GM19328 (cell line): ENCODE measurements at regions not wholly inside any gene's neighbourhood (a gene's known extent, or its start where the extent isn't known, plus 50 kb on each side); places are given as distances from the start of the nearest gene placed in this dataset.

Experiments
- ATAC-seq: cut with Tn5 transposase; IDR thresholded peaks from one replicate; pipeline ENCODE4 v1.9.1; 2021; ENCODE audit warnings: mild to moderate bottlenecking, moderate library complexity; ENCODE audit not compliant: unreplicated experiment

DNA sequence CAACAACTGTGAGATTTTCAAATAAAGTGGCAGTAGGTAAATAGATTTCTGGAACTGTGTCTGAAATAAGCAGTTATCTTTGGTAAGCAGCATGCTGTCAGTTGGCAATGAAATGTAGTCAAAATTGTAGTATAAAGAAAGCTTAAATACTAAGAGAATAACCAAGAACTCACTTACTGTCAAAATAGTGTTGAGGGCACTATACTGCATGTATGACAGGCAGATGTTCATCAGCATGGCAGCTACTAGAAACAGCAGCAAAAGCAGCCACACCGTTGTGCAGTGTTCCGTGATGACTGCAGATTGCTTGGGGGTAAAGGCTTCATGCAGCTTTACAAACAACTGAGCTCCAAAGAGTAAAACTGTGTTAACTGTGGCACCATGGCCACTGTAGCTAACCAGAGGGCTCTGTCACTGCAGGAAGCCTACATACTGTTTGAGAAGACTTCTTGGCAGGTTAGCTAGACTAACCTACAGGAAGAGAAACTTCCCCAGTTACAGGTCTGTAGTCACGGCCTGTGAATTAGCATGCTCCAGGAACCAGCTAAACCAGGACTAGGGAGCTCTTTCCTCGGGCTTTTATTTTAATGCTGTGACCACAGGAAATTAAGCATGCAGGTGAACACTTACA, 459.7 kb downstream of the TBL1XR1 start:
- ATAC-seq, result no peak

DNA sequence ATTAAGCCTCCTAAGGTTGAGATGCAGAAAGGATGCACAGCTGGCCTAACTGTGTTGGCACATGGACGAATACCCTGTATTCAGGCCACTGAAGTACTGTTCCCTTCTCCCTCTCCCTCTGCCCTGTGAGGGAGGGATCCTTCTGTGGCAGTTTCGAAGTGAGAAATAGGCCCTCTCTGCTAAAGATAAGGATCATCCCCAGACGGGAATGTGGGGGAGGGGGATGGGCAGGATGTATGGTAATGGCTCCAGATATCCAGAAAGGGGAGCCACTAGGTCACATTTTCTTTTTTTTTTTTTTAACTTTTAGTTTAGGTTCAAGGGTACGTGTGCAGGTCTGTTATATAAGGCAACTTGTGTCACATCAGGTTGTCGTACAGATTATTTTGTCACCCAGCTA, 463.1 kb downstream of the TBL1XR1 start:
- ATAC-seq, result no peak

DNA sequence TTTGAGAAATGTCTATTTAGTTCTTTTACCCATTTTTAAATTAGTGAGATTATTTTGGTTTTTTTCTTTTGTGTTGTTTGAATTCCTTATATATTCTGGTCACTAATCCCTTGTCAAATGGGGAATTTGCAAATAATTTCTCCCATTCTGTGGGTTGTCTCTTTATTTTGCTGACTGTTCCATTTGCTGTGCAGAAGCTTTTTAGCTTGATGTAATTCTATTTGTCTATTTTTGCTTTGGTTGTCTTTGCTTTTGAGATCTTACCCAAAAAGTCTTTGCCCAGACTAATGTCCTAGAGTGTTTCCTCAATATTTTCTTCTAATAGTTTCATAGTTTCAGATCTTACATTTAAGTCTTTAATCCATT, 472.9 kb downstream of the TBL1XR1 start:
- ATAC-seq, result no peak

DNA sequence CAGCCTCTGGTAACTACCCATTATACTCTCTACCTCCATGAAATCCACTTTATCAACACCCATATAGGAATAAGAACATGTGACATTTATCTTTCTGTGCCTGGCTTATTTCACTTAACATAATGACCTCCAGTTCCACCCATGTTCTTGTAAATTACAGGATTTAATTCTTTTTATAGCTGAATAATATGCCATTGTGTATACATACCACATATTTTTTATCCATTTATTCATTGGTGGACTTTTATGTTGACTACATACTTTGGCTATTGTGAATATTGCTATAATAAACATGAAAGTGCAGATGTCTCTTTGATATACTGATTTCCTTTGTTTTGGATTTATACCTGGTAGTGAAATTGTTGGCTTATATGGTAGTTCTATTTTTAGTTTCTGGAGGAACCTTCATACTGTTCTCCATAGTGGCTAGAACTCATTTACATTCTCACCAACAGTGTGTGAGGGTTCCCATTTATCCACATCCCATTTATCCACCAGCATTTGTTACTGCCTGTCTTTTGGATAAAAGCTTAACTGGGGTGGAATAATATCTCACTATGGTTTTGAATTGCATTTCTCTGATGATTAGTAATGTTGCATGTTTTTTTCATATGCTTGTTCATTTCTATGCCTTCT, 473.4 kb downstream of the TBL1XR1 start:
- ATAC-seq, result no peak

GRCh38 chr3:176714034-176714433, 483.2 kb downstream of the TBL1XR1 start:
- no peak for ATAC-seq

DNA sequence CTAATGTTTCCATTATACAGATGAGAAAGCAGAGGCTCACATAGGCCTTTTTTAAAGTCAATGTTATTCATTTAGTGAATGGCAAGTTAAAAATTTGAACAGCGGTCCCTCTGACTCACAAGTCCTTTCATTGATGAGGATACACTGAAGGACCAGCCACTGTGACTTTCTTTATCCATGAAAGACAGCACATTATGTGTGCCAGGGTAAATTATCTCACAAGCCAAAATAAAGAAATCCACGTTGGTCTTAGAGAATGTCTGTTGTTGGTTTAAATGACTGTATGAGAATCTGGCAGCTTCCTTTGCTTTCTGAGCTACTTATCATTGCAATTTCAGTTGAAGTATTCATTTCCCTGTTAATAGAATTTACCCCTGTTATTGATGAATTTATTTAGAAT, 485.1 kb downstream of the TBL1XR1 start:
- no peak for ATAC-seq

GRCh38 chr3:176699288-176699687, 498.0 kb downstream of the TBL1XR1 start:
- ATAC-seq, result no peak

DNA sequence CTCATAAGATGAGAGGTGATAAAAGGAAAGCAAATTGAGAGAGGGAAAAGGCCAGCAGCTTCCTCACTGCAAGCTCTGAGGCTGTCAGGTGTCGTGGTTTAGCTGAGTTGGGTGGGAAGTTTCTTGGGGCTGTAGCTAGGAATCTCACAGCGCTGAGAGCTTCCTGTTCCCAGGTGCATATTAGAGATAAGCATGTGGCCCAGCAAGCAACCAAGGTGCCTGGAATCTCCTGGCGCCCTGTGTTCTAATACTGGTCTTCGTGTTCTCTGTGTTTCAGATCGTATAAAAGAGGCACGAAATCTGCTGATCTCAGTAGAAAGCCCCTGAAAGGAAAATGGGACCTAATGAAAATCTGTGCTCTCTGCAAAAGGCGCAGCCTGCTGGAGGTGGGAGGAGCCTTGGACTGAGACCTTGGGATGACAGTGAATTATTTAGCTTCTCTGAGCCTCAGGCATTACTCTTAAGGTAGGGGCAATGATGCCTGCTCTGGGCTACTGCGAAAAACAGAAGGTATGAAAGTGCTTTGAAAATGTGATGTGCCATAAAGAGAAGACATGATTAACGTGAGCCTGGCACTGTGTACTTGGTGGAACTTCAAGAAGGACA, 499.9 kb downstream of the TBL1XR1 start:
- ATAC-seq, result no peak

- ATAC-seq, result no peak
These were observed 500.5 kb downstream of the TBL1XR1 start for GRCh38 chr3:176696816-176697215.

- ATAC-seq, result no peak
These were observed 504.1 kb downstream of the TBL1XR1 start for GRCh38 chr3:176692966-176693785.

DNA sequence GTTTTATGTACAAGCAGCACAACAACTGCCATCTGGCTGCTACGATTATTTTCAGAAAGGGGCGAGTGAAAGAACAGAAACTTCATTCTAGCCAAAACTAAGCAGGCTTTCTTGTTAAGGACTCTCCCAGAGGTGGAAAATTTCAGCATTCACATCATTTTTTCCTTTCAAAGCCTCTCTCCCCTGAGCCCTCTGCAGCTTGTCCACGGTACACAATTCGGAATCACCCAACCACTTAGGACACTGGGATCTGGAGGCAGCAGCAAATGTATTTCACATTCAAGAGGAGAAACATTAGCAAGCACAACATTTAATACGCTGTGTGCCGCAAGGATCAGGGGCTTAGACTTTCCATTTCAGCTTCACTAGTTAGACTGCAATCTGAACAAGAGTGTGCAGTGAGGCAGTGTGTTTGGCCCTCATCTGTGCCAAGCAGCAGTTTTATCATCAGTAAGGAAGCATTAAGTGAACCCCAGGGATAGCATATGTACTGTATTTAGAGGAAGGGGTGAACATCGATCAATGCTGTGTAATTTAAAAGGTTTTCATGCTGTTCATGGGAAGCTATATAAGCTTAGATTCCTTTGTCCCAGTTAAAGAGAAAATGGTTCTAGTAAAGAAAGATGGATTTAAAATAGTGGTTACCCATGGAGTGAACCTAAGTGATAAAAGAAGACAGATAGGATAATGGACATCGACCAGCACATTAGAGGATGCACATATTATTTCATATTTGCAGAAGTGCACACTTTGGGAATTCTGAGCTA, 504.9 kb downstream of the TBL1XR1 start:
- no peak for ATAC-seq

DNA sequence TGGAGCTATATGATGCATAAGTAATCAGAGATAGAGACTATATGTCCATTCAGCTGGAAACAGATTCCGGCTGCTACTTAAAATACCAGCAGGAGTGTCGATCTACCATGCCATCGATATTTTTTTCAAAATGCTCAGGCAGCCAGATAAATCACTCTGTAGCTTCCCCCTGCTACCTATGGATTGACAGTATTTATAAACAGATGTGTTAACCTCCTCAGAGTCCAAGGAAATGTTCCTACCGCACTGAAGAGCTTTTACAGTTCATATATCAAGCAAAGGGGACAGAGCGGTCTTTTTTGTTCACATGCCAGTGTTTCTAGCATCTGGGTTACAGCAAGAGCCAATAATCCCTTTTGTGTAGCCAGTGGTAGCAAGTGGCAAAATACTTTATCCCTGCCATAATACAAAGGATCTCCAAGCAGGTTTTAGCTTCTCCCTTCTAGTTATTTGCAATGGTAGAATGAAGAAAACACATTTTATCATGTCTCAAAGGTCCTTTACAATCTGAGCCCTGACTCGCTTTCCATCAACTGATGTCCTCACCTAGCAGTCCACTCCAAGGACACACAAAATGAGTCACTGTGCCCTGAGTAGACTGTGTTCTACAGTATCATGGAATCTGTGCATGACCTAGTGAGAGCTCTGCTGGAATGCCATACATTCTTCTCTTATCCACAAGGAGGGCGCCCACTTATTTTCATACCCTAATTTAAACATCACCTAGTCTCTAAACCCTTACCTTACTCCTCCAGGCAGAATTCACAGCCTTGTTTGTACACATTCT, 507.0 kb downstream of the TBL1XR1 start:
- ATAC-seq, result no peak

DNA sequence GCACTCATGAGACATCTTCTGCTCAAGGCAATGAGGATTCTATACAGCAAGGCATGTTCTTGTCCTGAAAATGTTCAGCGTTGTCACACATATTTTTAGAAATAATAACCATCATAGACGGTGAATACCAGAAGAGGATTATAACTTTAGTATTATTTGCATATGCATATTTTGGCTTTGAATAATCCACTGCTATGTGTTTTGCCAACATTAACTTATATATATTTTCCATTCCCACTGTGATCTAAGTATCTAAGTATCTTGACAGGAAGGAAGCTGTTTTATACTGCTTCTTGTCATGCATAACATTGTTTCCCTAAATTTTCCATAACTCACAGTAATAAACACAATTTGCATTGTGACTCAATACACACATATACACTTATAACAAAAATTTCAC, 509.5 kb downstream of the TBL1XR1 start:
- no peak for ATAC-seq

DNA sequence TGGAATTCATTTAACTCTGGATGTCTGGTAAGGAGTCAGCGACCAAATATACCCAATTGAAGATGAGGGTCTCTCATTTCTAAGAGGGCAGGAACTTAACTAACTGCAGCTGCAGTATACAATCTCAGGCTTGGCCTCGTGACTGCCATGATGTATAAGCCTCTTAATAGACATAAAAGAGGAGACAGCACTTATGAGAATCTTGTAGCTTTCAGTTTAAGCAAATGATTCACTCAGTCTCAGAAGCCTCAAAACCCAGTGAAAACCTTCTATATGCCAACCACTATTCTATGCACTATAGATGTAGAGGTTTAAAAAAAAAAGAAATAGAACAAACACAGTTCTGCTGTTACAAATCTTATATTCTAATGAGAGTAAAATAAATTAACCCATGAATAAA, 513.9 kb downstream of the TBL1XR1 start:
- ATAC-seq, result no peak

DNA sequence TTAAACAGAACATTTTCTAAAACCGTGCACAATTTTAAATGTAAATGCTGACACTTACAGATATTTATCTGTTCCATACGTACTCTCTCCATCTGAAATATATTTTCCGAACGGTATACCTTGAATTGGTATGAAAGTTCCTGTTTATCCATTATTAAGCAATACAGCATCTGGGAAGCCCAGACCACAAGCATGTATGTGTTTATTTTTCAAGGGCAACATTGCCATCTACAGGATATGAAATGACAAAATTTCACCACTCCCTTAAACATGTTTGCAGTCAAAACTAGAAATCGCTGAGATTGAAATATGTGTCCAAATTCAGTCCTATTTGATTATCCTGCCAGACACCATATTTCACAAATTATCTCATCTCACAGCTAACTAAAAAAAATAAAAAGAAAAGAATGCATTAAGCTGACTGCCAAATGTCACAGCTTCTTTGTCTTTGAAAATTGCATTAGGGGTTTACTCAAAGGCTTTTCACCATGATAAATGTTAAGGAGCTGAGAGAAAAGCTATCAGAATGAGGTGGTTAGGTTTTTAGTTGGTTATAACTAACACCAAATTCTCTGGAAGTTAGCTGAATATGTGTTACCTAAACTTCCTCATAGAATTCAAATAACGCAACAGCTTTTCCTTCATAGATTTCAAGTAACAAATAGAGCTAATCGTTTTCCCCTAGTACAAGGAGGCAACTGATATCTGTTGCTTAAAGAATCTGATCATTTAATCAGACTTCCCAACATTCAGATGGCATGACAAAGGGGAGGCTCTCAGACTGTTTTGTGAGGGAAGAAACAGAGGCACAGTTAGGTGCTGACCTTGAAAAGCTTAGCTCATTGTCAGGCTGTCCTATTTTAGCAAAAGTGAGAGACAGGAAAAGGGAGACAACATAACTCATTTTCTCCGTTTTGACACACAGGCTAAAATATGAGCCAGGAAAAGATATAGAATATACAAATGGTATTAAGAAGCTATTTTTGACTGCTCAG, 533.1 kb downstream of the TBL1XR1 start:
- no peak for ATAC-seq

DNA sequence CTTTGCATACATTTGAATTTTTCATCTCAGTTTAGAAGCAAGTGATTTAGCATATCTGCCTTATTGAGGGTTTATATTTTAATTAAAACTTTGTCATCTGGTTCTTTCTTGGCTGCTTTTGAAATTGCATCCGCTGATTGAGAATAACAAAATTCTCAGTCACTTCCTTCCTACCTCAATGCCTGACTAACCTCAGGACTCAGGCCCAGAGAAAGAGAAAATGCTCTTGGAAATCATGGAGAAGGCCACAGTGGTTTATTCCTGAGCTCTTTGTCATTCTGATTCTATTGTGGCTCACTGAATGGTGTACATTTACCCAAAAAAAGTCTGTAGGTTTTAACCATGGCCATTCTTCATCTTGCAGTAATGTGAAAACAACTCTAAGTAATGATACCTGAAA, 533.9 kb downstream of the TBL1XR1 start:
- no peak for ATAC-seq

GRCh38 chr3:176661432-176661964, 535.8 kb downstream of the TBL1XR1 start:
- ATAC-seq, result no peak

DNA sequence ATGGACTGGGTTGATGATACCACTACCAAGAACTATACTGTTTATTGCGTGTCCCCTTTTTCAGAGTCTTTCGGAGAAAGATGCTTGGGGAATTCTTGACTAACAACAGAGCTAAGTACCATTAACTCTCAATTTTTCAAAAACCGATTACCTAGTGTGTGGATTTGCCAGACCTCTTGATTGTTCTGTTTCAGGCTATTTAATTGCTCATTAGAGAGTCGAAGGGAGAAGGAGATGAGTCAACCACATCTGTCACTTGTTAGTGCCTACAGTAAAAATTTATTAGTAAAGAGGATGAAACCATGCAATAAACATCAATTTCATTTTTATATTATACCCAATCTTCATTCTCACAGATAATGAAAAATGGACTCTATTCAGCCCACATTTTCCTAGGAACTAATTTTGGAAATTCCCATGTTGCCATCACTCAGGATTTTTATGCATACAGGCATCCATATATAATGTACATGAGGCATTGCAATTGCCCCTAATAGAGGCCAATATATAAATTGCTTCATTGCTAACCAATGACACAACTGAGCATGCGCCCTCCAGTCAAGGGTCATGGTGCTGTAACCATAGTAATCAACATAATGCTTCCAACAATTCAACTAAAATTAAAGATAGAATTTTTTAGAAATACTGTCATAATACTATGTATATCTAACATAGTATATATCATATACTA, 541.7 kb downstream of the TBL1XR1 start:
- no peak for ATAC-seq
